NCI-H128 (cell line): ENCODE measurements at regions not wholly inside any gene's neighbourhood (a gene's known extent, or its start where the extent isn't known, plus 50 kb on each side); places are given as distances from the start of the nearest gene placed in this dataset.
"Not testable (repeated sequence)": the region's sequence is repeated elsewhere in the genome, so short reads cannot be mapped to it uniquely, and the experiment has no call there.

Experiments used
- DNase-seq: peaks from one replicate; lab custom pipeline; 2025; ENCODE audit not compliant: unreplicated experiment; lab: John Stamatoyannopoulos, UW

GRCh38 chr19:29014857-29015436 is 198.0 kb downstream of the UQCRFS1 start:
- no peak for DNase-seq

DNA sequence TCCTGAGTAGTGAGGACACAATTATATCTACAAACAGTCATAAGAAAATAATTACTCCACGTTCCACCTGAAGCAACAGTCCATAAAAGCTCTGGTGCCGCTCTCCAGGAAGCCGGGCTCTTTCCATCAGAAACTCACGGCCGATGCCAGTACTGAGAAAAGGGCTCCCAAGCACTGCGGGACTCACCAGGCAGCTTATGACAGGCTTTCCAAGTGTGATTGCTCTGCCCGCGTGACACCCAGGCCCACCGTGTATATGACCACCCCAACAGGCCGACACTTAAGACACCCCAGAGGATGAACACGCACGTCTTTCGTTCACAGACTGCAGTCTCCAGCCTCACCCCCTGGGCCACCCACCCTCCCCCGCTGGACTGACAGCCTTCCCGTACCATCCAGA is 199.0 kb downstream of the UQCRFS1 start:
- no peak for DNase-seq

DNA sequence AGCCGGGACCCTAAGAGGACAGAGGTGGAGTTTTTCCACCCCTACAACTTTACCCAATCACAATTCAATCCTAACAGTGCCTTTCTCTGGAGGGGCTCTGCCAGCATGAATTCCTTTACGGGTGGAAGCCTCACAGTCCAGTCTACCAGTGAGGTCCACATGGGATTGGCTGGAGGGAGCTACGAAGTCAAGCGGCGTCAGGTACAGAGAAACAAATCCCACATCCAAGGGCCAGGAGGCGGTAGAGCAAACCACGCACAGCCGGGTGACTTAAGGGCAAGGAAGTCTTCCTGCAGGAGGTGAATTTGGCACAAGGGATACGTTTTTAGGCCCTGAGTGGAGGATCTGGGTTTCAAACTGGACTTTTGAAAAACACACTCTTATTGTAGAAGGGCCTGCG is 199.6 kb downstream of the UQCRFS1 start:
- DNase-seq: no peak

DNA sequence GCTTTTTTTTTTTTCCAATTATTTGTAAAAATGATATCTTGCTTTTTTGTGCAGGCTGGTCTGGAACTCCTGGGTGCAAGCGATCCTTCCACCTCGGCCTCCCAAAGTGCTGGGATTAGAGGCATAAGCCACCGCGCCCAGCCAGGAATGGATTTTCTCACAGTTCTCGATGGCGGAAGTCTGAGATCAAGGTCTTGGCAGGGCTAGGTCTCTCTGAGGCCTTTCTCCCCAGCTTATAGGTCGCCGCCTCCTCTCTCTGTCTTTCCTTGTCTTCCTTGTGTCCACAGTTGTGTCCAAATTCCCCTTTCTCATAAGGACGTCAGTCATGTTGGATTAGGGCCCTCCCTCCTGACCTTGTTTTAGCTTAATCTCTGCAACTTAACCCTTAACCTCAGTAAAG is 200.5 kb downstream of the UQCRFS1 start:
- no peak for DNase-seq

GRCh38 chr19:29010276-29010675 is 202.7 kb downstream of the UQCRFS1 start:
- DNase-seq: no peak

DNA sequence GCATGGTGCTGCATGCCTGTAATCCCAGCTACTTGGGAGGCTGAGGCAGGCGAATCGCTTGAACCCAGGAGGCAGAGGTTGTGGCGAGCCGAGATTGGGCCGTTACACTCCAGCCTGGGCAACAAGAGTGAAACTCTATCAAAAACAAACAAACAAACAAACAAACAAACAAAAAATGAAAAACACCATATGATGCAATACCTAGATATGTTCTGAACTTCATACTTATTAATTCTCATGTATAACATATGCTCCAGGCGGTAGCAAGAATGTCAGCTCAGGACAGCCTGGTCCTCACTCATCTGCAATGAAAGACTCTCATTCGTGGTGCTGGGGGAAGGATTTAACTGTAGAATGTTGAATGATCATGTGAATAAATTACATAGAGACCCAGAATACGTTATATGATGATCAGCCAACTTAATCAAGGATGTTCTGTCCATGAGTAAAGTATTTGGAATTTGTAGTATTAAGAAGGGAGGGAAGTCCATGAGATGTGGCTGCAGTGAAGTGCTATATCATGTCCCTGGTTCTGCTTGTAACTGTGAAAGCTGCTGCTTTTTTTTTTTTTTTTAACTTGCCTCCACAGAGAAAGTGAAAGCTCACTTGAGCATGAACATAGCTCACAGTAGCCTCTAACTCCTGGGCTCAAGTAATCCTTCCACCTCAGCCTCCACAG is 206.8 kb downstream of the UQCRFS1 start:
- no peak for DNase-seq

- no peak for DNase-seq
Observed at GRCh38 chr19:29004796-29005195, 208.2 kb downstream of the UQCRFS1 start.

DNA sequence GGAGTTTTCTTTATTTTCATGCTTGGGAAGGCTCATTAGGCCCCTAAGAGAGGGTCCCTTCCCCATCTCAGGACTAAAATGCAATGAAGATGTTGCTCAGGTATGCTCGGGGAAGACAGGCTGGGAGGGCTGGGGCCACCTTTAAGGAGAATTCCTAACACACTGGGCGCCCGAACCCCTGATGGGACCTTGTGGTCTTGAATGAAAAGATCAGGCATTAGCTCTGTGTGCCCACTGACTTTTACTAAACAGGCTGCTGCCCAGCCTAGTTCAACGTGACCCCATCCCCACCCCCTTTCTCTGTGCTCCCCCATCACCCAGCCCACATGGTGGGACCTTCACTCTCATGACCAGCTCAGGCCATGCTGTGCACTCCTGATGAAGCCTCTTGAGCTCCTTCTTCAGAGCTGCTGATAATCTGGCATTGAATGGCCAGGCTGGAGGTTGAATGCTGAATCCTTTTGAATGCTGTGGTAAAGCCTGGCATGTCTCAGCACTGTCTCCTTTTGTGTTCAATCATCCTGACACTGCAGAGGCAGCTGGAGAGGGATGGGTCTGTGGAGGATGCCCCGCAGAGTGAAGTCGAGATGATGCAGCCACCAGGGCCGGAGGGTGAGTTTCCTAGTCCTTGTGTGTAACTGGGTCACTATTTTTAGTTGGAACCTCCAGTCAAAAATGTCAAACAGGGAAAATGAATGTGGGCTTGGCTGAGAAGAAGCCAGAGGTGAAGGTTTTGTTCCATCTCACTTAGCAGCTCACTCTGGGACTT is 209.1 kb downstream of the UQCRFS1 start:
- DNase-seq: no peak

DNA sequence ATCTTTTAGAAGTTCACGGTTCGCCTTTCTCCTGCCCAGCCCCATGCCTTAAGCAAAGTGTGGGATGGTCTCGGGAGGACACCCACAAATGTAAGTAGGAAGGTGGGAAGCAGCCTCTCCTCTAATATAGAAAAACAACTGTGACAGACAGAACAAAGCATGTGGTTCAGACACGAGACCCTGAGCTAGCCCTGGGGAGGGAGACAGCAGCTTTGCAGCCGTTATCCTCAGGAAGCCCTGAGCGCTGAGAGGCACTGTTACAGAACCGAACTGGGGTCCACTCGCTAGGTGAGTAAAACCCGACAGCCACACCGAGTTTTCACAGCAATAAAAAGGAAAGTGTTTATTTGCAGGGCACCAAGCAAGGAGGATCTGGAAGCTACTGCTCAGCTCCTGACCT is 210.6 kb downstream of the UQCRFS1 start:
- DNase-seq: no peak

DNA sequence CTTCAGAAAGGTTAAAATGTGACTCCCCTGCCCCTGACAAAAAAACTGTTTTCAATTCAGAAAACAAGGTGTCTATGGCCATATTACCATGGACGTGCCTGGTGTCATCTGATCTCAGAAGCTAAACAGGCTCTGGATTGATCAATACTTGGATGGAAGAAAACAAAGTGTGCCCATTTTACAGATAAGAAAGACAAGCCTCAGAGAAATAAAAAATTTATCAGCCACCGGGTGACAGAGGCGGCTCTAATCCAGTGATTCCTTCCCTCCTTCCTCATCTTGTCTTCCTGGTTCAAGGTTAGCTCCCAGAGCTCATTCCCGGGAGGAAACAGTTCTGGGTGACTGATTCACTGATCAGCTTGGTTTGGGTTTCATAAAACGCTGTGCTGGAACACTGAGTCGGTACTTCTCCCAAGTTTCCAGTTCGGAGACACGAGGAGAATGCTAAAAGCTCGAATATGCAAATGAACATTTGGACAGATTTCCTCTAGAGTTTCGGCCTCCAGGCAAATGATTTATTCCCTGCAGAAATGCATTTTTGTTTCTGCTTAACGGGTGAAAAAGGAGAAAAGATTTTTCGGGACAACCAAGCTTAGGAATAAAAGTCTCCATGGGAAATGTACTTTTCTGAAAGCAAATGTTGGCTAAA is 211.2 kb downstream of the UQCRFS1 start:
- no peak for DNase-seq

DNA sequence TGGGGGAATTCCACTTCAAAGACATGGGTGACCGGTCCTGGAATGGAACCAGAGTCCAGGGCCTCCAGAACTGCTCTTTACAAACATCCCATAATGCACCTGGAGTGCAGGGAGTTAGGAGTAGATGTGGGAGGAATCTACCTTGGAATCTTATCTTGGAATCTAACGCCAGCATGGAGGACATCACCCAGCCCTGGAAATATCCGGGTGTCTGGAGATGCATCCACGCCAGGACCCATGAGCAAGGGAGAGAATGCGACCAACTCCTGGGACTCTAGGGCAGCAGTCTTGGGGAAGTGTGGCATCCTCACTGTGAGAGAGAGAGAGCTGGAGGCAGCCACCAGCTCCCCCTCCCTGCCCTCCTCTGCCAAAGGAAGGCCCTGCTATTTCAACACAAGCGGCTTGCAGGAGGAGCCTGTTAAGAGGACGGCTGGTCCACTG is 211.8 kb downstream of the UQCRFS1 start:
- DNase-seq: no peak

- no peak for DNase-seq
Observed at GRCh38 chr19:28999724-29000433, 213.1 kb downstream of the UQCRFS1 start.

GRCh38 chr19:28998974-28999373 is 214.0 kb downstream of the UQCRFS1 start:
- DNase-seq: no peak

GRCh38 chr19:28997866-28998265 is 215.1 kb downstream of the UQCRFS1 start:
- not testable (repeated sequence) for DNase-seq

- DNase-seq: no peak
Observed at GRCh38 chr19:28990522-28990921, 222.4 kb downstream of the UQCRFS1 start.

DNA sequence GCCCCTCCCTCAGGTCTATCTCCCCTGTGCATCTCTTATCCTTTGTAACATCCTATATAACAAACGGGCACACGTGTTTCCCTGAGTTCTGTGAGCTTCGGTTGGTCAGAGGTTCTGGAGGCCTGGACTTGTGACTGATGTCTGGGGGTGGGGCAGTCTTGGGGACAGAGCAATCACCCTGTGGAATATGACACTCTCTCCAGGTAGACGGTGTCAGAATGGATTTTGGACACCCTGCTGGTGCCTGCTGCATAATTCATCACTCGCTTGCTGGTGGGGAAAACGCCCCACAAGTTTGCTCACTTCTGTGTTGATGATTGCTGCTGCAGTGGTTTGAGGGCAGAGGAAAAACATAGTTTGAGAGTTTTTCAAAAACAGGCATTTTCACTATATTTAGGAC is 223.2 kb downstream of the UQCRFS1 start:
- no peak for DNase-seq

DNA sequence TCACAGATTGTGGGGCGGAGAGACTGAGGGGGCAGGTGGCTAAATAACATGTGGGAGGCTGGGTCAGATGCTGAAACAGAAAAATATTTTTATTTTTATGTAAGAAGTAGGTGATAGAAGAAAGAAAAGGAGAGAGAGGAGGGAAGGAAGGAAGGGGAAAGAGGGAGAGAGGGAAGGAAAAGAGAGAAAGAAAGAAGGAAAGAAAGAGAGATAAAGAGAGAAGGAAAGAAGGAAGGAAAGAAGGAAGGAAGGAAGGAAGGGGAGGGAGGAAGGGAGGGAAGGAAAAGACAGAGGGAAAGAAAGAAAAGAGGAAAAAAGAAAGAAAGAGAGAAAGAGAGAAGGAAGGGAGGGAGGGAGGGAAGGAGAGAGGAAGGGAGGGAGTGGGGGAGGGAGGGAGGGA is 224.9 kb downstream of the UQCRFS1 start:
- no peak for DNase-seq

DNA sequence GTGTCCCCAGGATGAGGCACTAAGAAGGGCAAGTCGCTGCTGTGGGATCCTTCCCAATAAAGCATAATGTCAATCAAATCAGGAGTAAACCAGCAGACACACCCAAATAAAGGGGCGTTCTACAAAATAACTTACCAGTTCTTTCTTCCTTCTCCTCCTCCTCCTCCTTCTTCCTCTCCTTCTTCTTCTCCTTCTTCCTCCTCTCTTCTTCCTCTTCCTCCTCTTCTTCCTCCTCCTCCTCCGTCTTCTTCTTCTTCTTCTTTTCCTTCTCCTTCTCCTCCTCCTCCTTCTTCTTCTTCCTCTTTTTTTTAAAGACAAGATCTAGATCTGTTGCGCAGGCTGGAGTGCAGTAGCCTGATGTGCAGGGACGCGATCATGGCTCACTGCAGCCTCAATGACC is 225.8 kb downstream of the UQCRFS1 start:
- DNase-seq: no peak

- DNase-seq: no peak
Observed at GRCh38 chr19:28985201-28985600, 227.8 kb downstream of the UQCRFS1 start.

GRCh38 chr19:28984315-28984714 is 228.6 kb downstream of the UQCRFS1 start:
- no peak for DNase-seq

GRCh38 chr19:28983430-28983829 is 229.5 kb downstream of the UQCRFS1 start:
- no peak for DNase-seq
